ENCODE measurements at regions not wholly inside any gene's neighbourhood (a gene's known extent, or its start where the extent isn't known, plus 50 kb on each side); places are given as distances from the start of the nearest gene placed in this dataset.
A peak's percentile ranks its signal among the peaks of the same experiment; 100 is the strongest.

GRCh38 chr3:128549283-128550112 lies 56.5 kb upstream of the GATA2 start:
- Histone ChIP-seq H3K27me3 (peaks cover 0 to under 1% of the 10 kb centered on the region in 2 donors), H3K4me1 (no peaks in the 10 kb centered on the region), H3K9me3 (no peaks in the 10 kb centered on the region), H3K27ac (peak overlapping the region; percentile 55 to 70), H3K4me3 (peak overlapping the region in 2 of 3 donors; percentile 9 to 18), H3K36me3 (no peaks in the 10 kb centered on the region)
- peak in 1 of 2 donors; percentile 7 for DNase-seq (ENCODE audit: low spot score in 2 of 2)
- intact Hi-C loops (cut with DNase I; ENCODE audit: low total_unique reads), result loop anchor here (5.0 kb wide), 1 partner anchor 817 kb away; no protein-coding TSS in a partner anchor
- no peak for TF ChIP-seq CTCF (IDR thresholded peaks at IDR 0.05)
- peak in 2 of 3 donors; percentile 55 to 84 for TF ChIP-seq POLR2AphosphoS5 (IDR thresholded peaks at IDR 0.05)

- Histone ChIP-seq H3K27me3 (no peaks in the 10 kb centered on the region), H3K4me3 (peak overlapping the region in 2 of 3 donors; percentile 9 to 18), H3K27ac (peak overlapping the region; percentile 25 to 55), H3K9me3 (no peaks in the 10 kb centered on the region), H3K4me1 (no peaks in the 10 kb centered on the region), H3K36me3 (no peaks in the 10 kb centered on the region)
- intact Hi-C loops (cut with DNase I; ENCODE audit: low total_unique reads), result loop anchor here (5.0 kb wide), 1 partner anchor 816 kb away; no protein-coding TSS in a partner anchor
- peak in 1 of 2 donors; percentile 37 for DNase-seq (ENCODE audit: low spot score in 2 of 2)
- no peak for TF ChIP-seq CTCF (IDR thresholded peaks at IDR 0.05)
Measured at GRCh38 chr3:128548426-128549282, 55.7 kb upstream of the GATA2 start.

GRCh38 chr3:128548021-128548420 lies 55.0 kb upstream of the GATA2 start:
- intact Hi-C loops (cut with DNase I; ENCODE audit: low total_unique reads), result loop anchor here (5.0 kb wide), 1 partner anchor 816 kb away; no protein-coding TSS in a partner anchor
- Histone ChIP-seq H3K9me3 (peaks cover 0 to 4% of the 10 kb centered on the region in 2 donors), H3K36me3 (no peaks in the 10 kb centered on the region), H3K4me1 (no peaks in the 10 kb centered on the region), H3K4me3 (no peak overlapping the region), H3K27me3 (no peaks in the 10 kb centered on the region), H3K27ac (no peak overlapping the region)
- TF ChIP-seq POLR2AphosphoS5 (IDR thresholded peaks at IDR 0.05) (no peak), CTCF (IDR thresholded peaks at IDR 0.05) (no peak), POLR2A (IDR thresholded peaks at IDR 0.05) (no peak)
- DNase-seq (ENCODE audit: low spot score in 2 of 2), result no peak

- H3K27ac ChIP-seq, result no peak overlapping the region
- H3K36me3 ChIP-seq, result no peaks in the 10 kb centered on the region
- H3K9me3 ChIP-seq, result peaks cover 0 to 4% of the 10 kb centered on the region in 2 donors
- DNase-seq (ENCODE audit: low spot score in 2 of 2), result no peak
- H3K27me3 ChIP-seq, result no peaks in the 10 kb centered on the region
- no peak for TF ChIP-seq CTCF (IDR thresholded peaks at IDR 0.05)
- no peaks in the 10 kb centered on the region for H3K4me1 ChIP-seq
- intact Hi-C loops (cut with DNase I; ENCODE audit: low total_unique reads), result loop anchor here (5.0 kb wide), 1 partner anchor 815 kb away; no protein-coding TSS in a partner anchor
- H3K4me3 ChIP-seq, result no peak overlapping the region
Measured at GRCh38 chr3:128547368-128547987, 54.5 kb upstream of the GATA2 start.
